Prostate gland (tissue), 2 donors: ENCODE measurements at regions not wholly inside any gene's neighbourhood (a gene's known extent, or its start where the extent isn't known, plus 50 kb on each side); places are given as distances from the start of the nearest gene placed in this dataset.

Experiments used
- CTCF ChIP-seq, 4 experiments: fragments of 200-600 bp in 2 of 4; fragments of 450-650 bp in 2 of 4; sonication (generic) in 2 of 4; IDR thresholded peaks; 1 replicate in 3 of 4; 2 replicates in 1 of 4; pipeline ENCODE4 v1.5.1; 2016 to 2019; ENCODE audit warnings: antibody characterized with exemption in 4 of 4, mild to moderate bottlenecking in 2 of 4, moderate library complexity in 2 of 4
- POLR2A ChIP-seq: fragments of 450-650 bp; IDR thresholded peaks from one replicate; pipeline ENCODE4 v1.6.1; 2016; ENCODE audit warnings: antibody characterized with exemption, mild to moderate bottlenecking
- POLR2AphosphoS5 ChIP-seq: sonication (generic); formaldehyde crosslinking; IDR thresholded peaks from one replicate; pipeline ENCODE4 v1.6.1; 2017; ENCODE audit warnings: antibody characterized with exemption

GRCh38 chr13:44184740-44185139 is 188.9 kb upstream of the SERP2 start:
- TF ChIP-seq CTCF (IDR thresholded peaks at IDR 0.05) (no peak), POLR2A (no peak), POLR2AphosphoS5 (no peak)
